ENCODE measurements at regions not wholly inside any gene's neighbourhood (a gene's known extent, or its start where the extent isn't known, plus 50 kb on each side); places are given as distances from the start of the nearest gene placed in this dataset.

DNA sequence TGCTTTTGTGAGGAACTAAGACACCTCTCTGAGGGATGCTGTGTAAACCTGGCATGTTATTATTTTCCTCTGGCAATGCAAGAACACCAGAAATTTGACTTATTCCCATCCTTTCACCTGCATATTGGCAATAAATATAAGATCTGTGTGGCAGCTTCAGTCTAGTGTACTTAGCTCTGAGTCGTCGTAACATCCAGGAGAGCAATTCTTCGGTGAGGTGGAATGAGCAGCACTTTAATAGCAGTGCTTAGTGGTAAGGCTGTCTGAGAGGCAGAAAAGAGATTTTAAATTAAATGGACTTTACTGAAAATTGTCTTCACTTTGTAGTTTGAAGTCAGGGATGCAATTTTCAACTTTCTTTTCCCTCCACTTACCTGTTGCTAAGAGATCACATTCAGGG lies 344.9 kb downstream of the PCDH7 start:
- TF ChIP-seq, protein P1, sequence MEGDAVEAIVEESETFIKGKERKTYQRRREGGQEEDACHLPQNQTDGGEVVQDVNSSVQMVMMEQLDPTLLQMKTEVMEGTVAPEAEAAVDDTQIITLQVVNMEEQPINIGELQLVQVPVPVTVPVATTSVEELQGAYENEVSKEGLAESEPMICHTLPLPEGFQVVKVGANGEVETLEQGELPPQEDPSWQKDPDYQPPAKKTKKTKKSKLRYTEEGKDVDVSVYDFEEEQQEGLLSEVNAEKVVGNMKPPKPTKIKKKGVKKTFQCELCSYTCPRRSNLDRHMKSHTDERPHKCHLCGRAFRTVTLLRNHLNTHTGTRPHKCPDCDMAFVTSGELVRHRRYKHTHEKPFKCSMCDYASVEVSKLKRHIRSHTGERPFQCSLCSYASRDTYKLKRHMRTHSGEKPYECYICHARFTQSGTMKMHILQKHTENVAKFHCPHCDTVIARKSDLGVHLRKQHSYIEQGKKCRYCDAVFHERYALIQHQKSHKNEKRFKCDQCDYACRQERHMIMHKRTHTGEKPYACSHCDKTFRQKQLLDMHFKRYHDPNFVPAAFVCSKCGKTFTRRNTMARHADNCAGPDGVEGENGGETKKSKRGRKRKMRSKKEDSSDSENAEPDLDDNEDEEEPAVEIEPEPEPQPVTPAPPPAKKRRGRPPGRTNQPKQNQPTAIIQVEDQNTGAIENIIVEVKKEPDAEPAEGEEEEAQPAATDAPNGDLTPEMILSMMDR (IDR thresholded peaks at IDR 0.05; ENCODE audit: unreplicated experiment), result no peak
- BruUV-seq (replicated peaks), result no TSS peak

DNA sequence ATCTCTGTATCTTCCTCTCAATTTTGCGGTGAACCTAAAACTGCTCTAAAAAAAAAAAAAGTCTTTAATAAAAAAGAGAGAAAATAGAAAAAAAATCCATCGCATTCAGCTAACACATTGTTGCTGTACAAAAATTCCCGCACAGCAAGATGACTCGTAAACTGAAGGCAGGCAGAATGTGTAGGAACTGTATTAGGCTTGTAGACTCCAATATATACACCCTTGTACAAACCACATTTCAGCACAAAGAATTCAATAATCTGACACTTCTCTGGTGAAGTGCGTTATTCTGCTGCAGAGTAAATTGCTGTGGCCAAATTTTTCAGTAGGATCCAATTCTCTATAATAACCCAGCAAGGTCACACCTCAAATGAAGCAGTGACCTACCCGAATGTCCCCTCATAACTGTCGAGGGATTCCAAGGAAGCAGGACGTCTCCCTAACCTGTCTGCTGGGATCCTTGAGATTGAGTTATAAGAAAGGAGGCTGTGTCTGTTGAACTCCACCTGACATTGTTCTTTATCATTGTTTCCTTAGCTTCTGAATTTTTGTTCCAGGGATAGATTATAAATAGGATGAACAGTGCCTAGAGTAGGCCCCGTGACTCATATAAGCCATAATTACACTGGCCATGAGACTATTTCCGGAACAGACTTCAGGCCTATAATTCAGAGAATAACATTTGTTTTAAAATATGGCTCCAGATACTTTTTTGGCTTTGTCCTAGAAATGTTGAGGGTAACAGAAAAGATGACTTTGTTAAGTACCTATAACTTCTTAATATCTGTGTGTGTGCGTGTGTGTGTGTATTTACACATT lies 348.3 kb downstream of the PCDH7 start:
- intact Hi-C loops (cut with micrococcal nuclease), result no loop called here
- Mint-ChIP-seq H3K36me3 (ENCODE audit: insufficient read depth, unreplicated experiment) (no peaks in the 10 kb centered on the region), H3K4me3 (ENCODE audit: unreplicated experiment) (no peak overlapping the region), H3K9me3 (ENCODE audit: unreplicated experiment) (no peaks in the 10 kb centered on the region), H3K27ac (ENCODE audit: low read depth, unreplicated experiment) (no peak overlapping the region), H3K27me3 (ENCODE audit: insufficient read depth, unreplicated experiment) (no peaks in the 10 kb centered on the region), H3K4me1 (ENCODE audit: insufficient read depth, unreplicated experiment) (peaks cover 9% of the 10 kb centered on the region)
- TF ChIP-seq, protein P1 (IDR thresholded peaks at IDR 0.05; ENCODE audit: unreplicated experiment), result no peak
- CTCF ChIA-PET, result no interaction called here
- no peak for DNase-seq (ENCODE audit: unreplicated experiment)
- no TSS peak for BruUV-seq (replicated peaks)
- POLR2A ChIA-PET, result no interaction called here

More for the DNA sequence above, 344.9 kb downstream of the PCDH7 start:
- H3K9me3 Mint-ChIP-seq (ENCODE audit: unreplicated experiment), result no peaks in the 10 kb centered on the region
- no peaks in the 10 kb centered on the region for H3K4me1 Mint-ChIP-seq (ENCODE audit: insufficient read depth, unreplicated experiment)
- ChIA-PET POLR2A (no interaction called here), CTCF (interaction anchor here (1.9 kb wide), 1 partner anchor 18 kb away, joined by 10 read pairs; no protein-coding TSS in a partner anchor)
- no peaks in the 10 kb centered on the region for H3K27me3 Mint-ChIP-seq (ENCODE audit: insufficient read depth, unreplicated experiment)
- no peak overlapping the region for H3K4me3 Mint-ChIP-seq (ENCODE audit: unreplicated experiment)
- H3K27ac Mint-ChIP-seq (ENCODE audit: low read depth, unreplicated experiment), result no peak overlapping the region
- no peaks in the 10 kb centered on the region for H3K36me3 Mint-ChIP-seq (ENCODE audit: insufficient read depth, unreplicated experiment)
- intact Hi-C loops (cut with micrococcal nuclease), result no loop called here
- no peak for DNase-seq (ENCODE audit: unreplicated experiment)

DNA sequence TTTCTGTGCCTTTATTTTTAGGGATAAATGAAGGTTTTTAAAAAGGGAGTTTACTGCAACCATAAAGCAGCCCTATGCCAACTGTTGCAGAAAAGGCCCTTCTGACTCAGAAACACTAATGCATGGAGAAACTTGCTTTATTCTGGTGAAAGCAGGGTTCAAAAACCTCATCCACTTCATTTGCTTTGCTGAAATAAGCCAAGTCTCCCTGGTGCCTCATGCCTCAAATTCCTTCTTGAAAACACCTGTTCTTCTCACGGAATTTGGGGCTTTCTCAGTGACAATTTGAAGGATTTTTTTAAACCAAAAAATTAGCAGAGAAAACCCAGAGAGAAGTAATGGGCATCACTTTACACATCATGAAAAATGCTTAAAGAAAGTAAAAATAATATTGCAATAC lies 349.0 kb downstream of the PCDH7 start:
- H3K27me3 Mint-ChIP-seq (ENCODE audit: insufficient read depth, unreplicated experiment), result no peaks in the 10 kb centered on the region
- intact Hi-C loops (cut with micrococcal nuclease), result no loop called here
- no peak for DNase-seq (ENCODE audit: unreplicated experiment)
- no peaks in the 10 kb centered on the region for H3K36me3 Mint-ChIP-seq (ENCODE audit: insufficient read depth, unreplicated experiment)
- no peak overlapping the region for H3K4me3 Mint-ChIP-seq (ENCODE audit: unreplicated experiment)
- H3K27ac Mint-ChIP-seq (ENCODE audit: low read depth, unreplicated experiment), result no peak overlapping the region
- TF ChIP-seq, protein P1 (IDR thresholded peaks at IDR 0.05; ENCODE audit: unreplicated experiment), result no peak
- peaks cover 6% of the 10 kb centered on the region for H3K9me3 Mint-ChIP-seq (ENCODE audit: unreplicated experiment)
- peaks cover 9% of the 10 kb centered on the region for H3K4me1 Mint-ChIP-seq (ENCODE audit: insufficient read depth, unreplicated experiment)
- ChIA-PET CTCF (no interaction called here), POLR2A (no interaction called here)
- no TSS peak for BruUV-seq (replicated peaks)

DNA sequence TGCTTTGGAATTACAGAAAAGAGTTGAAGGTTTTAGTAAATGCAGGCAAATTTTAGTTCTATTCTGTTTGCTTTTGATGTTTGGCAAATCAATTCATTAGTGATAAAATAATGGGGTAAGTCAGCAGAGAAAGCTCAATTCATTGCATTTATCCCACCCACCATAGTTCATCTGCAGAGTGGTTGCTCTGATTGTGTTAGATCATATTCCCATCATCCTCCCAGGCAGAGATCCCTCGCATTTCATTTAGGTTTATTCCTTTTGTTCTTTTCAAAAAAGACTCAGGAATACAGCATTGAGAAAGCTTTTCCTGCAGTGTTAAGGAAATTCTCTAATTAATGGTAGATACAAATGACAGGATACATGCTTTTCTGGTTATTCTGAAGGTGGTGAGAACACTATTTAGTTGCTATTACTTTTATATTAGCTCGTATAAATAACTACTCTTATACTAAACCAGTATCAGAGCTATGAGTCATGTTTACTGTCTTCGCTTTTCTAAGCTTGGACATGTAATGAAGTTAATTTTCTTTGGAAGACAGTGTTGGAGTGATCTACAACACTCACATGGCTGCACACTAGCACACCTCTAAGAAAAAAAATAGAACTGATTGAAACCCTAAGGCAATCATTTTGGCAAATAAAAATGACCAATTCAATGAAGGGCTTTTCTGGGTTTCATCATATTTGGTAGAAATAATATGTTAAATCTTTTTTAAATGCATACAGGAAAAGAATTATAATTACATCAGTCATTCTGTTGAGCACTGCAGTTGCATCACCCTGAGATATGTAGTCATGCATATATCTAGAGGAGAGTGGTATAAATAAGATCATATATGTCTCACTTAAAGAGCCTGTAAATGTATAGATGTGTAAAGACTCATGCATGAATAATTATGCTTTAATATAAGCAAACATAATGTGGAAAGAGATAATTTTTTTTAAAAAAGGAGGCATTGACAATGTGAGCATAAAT lies 351.6 kb downstream of the PCDH7 start:
- POLR2A ChIA-PET, result interaction anchor here (1.0 kb wide), 1 partner anchor 14 kb away, joined by 3 read pairs; no protein-coding TSS in a partner anchor

More for the DNA sequence above, 351.6 kb downstream of the PCDH7 start:
- DNase-seq (ENCODE audit: unreplicated experiment), result peak; percentile 13
- no TSS peak for BruUV-seq (replicated peaks)
- peaks cover 6% of the 10 kb centered on the region for H3K9me3 Mint-ChIP-seq (ENCODE audit: unreplicated experiment)
- H3K4me3 Mint-ChIP-seq (ENCODE audit: unreplicated experiment), result no peak overlapping the region
- intact Hi-C loops (cut with micrococcal nuclease), result no loop called here
- no peaks in the 10 kb centered on the region for H3K27me3 Mint-ChIP-seq (ENCODE audit: insufficient read depth, unreplicated experiment)
- H3K27ac Mint-ChIP-seq (ENCODE audit: low read depth, unreplicated experiment), result no peak overlapping the region
- H3K4me1 Mint-ChIP-seq (ENCODE audit: insufficient read depth, unreplicated experiment), result peaks cover 9% of the 10 kb centered on the region
- TF ChIP-seq, protein P1 (IDR thresholded peaks at IDR 0.05; ENCODE audit: unreplicated experiment), result no peak
- CTCF ChIA-PET, result interaction anchor here (1.0 kb wide), 1 partner anchor 57 kb away, joined by 3 read pairs; no protein-coding TSS in a partner anchor
- H3K36me3 Mint-ChIP-seq (ENCODE audit: insufficient read depth, unreplicated experiment), result no peaks in the 10 kb centered on the region

Data from MCF 10A (cell line).